GM18873 (cell line): ENCODE measurements at regions not wholly inside any gene's neighbourhood (a gene's known extent, or its start where the extent isn't known, plus 50 kb on each side); places are given as distances from the start of the nearest gene placed in this dataset.

Source experiments
- ATAC-seq: cut with Tn5 transposase; IDR thresholded peaks from one replicate; pipeline ENCODE4 v1.9.1; 2021; ENCODE audit warnings: mild to moderate bottlenecking, moderate library complexity, moderate number of reproducible peaks; ENCODE audit not compliant: unreplicated experiment, low FRiP score

GRCh38 chr6:137729866-137730629 is 137.0 kb upstream of the TNFAIP3 start:
- ATAC-seq = no peak

- no peak for ATAC-seq
These were observed 135.5 kb upstream of the TNFAIP3 start for GRCh38 chr6:137731600-137731959.

GRCh38 chr6:137731960-137732616 is 135.0 kb upstream of the TNFAIP3 start:
- no peak for ATAC-seq

GRCh38 chr6:137733372-137733771 is 133.7 kb upstream of the TNFAIP3 start:
- no peak for ATAC-seq

GRCh38 chr6:137734005-137734874 is 132.8 kb upstream of the TNFAIP3 start:
- no peak for ATAC-seq

- no peak for ATAC-seq
These were observed 132.2 kb upstream of the TNFAIP3 start for GRCh38 chr6:137734875-137735182.

- peak; percentile 88 for ATAC-seq
These were observed 130.8 kb upstream of the TNFAIP3 start for GRCh38 chr6:137736048-137736818.

- no peak for ATAC-seq
These were observed 130.1 kb upstream of the TNFAIP3 start for GRCh38 chr6:137736911-137737310.

- ATAC-seq = no peak
These were observed 129.0 kb upstream of the TNFAIP3 start for GRCh38 chr6:137737836-137738596.

GRCh38 chr6:137738931-137739504 is 128.0 kb upstream of the TNFAIP3 start:
- ATAC-seq = no peak

GRCh38 chr6:137739544-137739943 is 127.5 kb upstream of the TNFAIP3 start:
- ATAC-seq = no peak

GRCh38 chr6:137740091-137740755 is 126.8 kb upstream of the TNFAIP3 start:
- no peak for ATAC-seq

- no peak for ATAC-seq
These were observed 125.9 kb upstream of the TNFAIP3 start for GRCh38 chr6:137740967-137741761.

- ATAC-seq = no peak
These were observed 123.6 kb upstream of the TNFAIP3 start for GRCh38 chr6:137743493-137743892.

- ATAC-seq = peak; percentile 84
These were observed 122.2 kb upstream of the TNFAIP3 start for GRCh38 chr6:137744877-137745276.

- ATAC-seq = no peak
These were observed 121.7 kb upstream of the TNFAIP3 start for GRCh38 chr6:137745321-137745720.

GRCh38 chr6:137746264-137746663 is 120.8 kb upstream of the TNFAIP3 start:
- no peak for ATAC-seq

- no peak for ATAC-seq
These were observed 117.3 kb upstream of the TNFAIP3 start for GRCh38 chr6:137749696-137750211.
